GM12874 (cell line): ENCODE measurements at regions not wholly inside any gene's neighbourhood (a gene's known extent, or its start where the extent isn't known, plus 50 kb on each side); places are given as distances from the start of the nearest gene placed in this dataset.

Experiments used
- TF ChIP-seq, protein P1 (sequence below): IDR thresholded peaks from 2 replicates; pipeline ENCODE4 v1.5.1; 2011; ENCODE audit warnings: low read depth, mild to moderate bottlenecking, control low read depth, low read length, moderate library complexity; ENCODE audit not compliant: insufficient read depth

DNA sequence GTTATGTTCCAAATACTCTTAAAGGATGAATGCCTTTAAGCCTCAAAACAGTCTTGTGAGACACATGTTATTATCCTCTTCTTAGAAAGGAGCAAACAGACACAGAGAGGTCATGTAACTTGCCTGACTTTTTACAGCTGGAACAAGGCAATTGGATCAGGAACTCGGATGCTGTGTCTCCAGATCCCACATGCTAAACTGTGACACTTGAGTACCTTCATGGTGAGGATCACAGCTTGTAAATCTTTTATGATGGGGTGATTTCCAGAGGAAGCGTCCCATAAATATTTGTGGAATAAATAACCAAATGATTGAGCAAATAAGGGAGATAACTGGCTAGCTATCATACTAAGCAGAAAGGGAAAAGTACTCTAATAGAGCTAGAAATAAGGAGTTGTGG, 171.2 kb downstream of the C11orf91 start:
- TF ChIP-seq, protein P1, sequence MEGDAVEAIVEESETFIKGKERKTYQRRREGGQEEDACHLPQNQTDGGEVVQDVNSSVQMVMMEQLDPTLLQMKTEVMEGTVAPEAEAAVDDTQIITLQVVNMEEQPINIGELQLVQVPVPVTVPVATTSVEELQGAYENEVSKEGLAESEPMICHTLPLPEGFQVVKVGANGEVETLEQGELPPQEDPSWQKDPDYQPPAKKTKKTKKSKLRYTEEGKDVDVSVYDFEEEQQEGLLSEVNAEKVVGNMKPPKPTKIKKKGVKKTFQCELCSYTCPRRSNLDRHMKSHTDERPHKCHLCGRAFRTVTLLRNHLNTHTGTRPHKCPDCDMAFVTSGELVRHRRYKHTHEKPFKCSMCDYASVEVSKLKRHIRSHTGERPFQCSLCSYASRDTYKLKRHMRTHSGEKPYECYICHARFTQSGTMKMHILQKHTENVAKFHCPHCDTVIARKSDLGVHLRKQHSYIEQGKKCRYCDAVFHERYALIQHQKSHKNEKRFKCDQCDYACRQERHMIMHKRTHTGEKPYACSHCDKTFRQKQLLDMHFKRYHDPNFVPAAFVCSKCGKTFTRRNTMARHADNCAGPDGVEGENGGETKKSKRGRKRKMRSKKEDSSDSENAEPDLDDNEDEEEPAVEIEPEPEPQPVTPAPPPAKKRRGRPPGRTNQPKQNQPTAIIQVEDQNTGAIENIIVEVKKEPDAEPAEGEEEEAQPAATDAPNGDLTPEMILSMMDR = no peak

DNA sequence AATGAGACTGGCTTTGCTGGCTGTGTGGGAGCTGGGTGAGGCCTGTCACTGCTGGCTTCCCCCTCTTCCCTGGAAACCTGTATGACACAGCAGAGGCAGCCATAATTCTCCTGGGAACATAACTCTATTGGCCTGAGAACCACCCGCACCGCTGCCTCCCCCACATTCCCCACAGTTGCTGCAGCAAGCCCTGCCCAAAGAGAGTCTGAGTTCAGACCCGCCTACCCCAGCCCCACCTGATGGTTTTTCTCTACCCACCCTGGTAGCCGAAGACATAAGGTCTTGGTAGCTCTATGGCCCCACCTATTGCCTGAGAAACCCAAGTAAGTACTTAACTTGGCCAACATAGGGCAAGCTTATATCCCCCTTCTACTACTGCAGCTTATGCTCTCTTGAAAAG, 174.8 kb downstream of the C11orf91 start:
- TF ChIP-seq, protein P1 = no peak

- TF ChIP-seq, protein P1 = no peak
These were observed 179.2 kb downstream of the C11orf91 start for GRCh38 chr11:33521384-33521783.

- TF ChIP-seq, protein P1 = no peak
These were observed 180.5 kb downstream of the C11orf91 start for GRCh38 chr11:33520112-33520511.

DNA sequence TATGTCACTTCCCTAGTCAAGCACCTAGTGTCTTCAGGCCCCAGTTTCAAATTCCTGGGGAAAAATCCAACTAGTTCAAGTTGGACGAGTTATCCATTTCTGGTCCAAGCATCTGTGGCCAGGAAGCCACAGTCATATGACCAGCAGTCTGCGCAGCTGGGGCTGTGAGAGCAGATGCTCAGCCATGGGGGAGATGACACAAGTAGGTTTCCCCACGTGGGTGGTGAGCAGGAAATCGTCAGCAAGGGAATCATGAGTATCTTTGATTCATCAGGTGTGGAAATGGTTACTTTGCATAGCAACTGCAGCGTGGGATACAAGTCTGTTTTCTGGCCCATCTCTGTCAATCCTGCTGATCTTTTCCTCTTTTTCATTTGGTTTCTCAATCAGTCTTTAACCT, 185.3 kb downstream of the C11orf91 start:
- TF ChIP-seq, protein P1 = no peak

GRCh38 chr11:33514079-33514925, 186.3 kb downstream of the C11orf91 start:
- TF ChIP-seq, protein P1 = no peak

DNA sequence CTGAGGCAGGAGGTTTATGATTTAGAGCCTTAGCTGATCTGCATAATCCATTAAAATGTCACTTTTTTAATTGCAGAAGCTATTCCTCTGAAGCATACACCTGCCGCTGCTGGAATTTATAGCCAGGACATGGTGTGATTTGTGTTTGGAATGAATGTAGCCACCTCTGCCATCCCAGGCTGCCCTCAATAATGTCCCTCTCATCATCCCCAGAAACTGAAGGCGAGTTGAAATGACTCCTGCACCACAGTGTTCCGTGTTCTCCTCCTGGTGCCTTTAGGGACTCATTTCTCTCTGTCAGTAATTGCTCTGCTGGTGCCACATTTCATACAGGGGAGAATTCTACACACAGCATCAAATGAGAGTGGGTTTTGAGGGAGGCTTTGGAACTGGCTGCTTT, 191.0 kb downstream of the C11orf91 start:
- TF ChIP-seq, protein P1 = no peak
